ENCODE measurements at regions not wholly inside any gene's neighbourhood (a gene's known extent, or its start where the extent isn't known, plus 50 kb on each side); places are given as distances from the start of the nearest gene placed in this dataset.

GRCh38 chr5:120738568-120738967, 274.5 kb downstream of the PRR16 start:
- DNase-seq = no peak

- no peak for DNase-seq
Measured at GRCh38 chr5:120740989-120741388, 276.9 kb downstream of the PRR16 start.

DNA sequence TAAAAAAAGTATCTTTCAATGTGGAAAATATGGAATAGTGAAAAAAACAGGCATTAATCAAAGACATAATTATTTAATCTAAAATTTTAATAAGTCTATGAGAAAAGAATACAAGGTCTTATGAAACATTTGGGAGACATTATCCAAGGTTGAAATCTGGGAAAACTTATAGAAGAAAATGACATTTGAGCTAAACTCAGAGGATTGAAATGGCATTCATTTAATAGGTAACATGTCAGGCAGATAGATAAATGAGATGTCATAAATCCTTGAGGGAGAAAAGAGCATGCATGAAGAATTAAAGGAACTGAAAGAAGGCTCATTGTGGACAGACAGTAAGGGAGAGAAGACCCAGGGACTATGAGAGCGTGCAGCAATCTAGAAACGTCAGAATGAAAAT, 284.4 kb downstream of the PRR16 start:
- DNase-seq = no peak

GRCh38 chr5:120749737-120750136, 285.6 kb downstream of the PRR16 start:
- peak; percentile 28 for DNase-seq

DNA sequence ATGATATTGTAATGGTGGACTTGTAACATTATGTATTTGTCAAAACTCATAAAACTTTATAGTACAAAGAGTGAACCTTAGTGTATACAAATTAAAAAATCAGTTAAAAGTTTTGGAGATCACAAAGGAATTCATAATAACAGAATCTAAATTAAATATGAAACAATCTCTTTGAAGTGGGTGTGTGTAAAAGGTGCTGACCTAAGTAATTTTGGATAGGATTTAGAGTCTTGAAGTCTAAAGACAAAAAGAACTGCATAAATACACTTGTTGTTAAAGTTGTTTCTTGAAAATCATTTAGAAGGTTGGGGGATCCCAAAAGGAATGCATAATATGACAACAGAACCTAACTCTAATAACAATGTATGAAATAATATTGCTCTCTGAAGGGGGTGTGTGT, 295.5 kb downstream of the PRR16 start:
- DNase-seq = no peak

- no peak for DNase-seq
Measured at GRCh38 chr5:120761986-120762385, 297.9 kb downstream of the PRR16 start.

- no peak for DNase-seq
Measured at GRCh38 chr5:120765189-120765588, 301.1 kb downstream of the PRR16 start.

DNA sequence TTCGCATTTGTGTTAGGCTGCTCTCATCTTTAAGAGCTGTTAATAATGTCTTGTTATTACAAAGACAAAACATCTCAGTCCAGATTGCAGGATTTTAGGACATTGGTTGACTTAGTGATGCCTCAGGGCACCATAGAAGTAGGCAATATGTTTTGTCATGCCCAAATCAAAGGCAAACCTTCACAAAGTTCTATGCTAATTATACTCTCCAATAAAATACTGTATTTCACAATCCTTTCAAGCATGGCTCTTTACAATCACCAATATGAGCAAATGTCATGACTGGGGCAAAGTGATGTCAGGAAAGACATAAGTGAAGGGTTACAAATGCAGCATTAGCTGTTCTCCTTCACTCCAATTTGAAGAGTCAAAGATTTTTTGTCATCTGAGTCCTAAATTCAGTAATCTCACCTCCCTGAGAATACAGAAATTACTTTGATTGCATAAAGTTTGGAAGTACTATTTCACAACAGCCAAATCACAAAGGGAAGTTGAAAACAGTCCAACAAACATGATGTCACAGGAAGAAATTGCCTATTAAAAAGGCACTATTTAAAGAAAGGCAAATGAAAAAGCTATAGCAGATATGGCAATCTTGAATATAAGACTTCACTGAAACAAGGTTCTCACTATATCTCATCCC, 303.2 kb downstream of the PRR16 start:
- DNase-seq = no peak

DNA sequence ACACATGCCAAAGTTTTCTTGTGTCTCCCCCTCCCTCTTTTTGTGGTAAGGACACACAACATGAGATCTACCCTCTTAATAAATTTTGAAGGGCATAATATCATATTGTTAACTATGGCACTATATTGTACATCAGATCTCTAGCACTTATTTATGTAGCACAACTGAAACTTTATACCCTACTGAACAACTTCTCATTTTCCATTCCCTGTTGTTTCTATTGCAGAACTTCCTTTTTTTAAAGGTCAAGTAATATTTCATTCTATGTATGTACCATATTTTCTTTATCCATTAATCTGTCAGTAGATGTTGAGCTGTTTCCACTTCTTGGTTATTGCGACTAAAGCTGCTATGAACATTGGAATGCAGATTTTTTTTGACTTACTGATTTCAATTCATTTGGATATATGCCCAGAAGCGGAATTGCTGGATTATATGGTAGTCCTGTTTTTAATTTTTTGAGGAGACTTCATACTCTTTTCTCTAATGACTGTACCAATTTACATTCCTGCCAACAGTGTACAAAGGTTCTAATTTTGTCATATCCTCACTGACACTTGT, 305.3 kb downstream of the PRR16 start:
- no peak for DNase-seq

- DNase-seq = no peak
Measured at GRCh38 chr5:120771202-120771601, 307.1 kb downstream of the PRR16 start.

GRCh38 chr5:120778491-120779484, 314.7 kb downstream of the PRR16 start:
- no peak for DNase-seq

DNA sequence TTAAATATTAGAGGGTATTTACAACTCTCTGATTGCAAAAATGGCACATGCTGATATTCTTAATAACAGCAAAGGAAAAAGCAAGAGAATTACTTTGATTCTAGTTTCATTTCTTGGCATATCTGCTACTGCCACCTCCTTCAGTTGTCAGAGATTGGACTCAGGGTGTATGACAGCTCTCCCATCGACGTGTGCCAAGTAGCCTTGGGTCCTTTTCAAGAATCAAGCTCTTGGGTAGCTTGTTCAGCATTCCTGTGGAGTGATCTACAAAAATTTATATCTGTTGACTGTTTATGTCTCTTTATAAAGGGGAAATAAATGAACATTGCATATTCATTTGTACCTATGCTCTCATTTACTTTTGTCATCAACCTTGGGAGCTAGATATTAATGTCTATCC, 315.6 kb downstream of the PRR16 start:
- DNase-seq = no peak

GRCh38 chr5:120788481-120788880, 324.4 kb downstream of the PRR16 start:
- no peak for DNase-seq

- DNase-seq = no peak
Measured at GRCh38 chr5:120789918-120790317, 325.8 kb downstream of the PRR16 start.

- DNase-seq = peak; percentile 30
Measured at GRCh38 chr5:120790339-120790738, 326.2 kb downstream of the PRR16 start.

DNA sequence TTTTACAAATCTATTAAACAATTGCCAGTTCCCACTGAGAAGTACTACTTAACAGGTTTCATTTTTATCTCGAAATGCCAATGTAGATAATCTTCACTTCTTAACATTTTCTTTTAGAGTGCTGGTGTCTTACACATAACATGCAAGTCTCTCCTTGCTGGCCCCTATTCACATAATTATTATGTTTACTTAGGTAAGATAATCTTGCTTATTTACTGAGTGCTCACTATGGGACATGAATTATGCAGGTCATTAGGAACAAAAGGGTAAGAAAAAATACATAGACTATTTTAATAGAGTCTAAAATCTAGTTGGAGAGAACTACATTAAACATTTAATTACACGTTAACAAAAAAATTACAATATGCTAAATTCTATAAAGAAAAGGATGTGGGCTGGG, 328.4 kb downstream of the PRR16 start:
- DNase-seq = no peak

- DNase-seq = no peak
Measured at GRCh38 chr5:120794121-120794520, 330.0 kb downstream of the PRR16 start.

DNA sequence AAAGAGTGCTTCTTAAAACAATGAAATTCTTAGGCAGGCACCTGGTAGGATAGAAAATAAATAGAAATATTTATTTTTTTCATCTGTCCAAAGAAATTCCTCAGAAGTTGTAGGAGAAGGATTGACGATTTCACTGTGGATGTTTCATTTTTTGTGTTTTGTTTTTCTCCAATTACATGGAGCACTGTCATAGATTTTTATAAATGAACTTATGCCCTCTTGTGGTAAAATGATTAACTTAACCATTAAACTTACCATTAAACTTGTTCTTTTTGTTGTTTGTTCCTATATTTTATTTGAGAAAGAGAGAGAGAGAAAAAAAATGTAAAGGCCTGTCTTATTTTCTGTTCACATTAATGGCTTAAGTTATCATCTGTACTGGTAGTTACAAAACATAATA, 339.2 kb downstream of the PRR16 start:
- peak; percentile 57 for DNase-seq

GRCh38 chr5:120805131-120805530, 341.0 kb downstream of the PRR16 start:
- DNase-seq = no peak

DNA sequence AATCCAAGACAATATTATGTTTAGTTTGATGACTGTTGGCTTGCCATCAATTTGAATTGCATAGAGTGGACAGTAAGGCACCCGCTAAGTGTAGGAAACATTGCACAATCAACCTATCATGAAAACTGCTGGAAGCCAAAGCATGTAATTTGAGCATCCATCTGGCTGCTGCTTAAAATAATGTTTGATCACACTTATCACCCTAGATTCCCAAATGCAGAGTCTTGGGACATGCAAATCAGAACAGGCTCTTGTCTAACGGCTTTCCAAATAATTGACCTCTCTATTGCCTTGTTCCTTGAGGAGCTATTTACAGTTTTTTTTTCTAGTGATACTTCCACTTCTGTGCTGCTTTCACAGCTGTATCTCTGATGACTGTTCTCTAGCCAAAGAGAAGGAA, 342.1 kb downstream of the PRR16 start:
- DNase-seq = no peak

DNA sequence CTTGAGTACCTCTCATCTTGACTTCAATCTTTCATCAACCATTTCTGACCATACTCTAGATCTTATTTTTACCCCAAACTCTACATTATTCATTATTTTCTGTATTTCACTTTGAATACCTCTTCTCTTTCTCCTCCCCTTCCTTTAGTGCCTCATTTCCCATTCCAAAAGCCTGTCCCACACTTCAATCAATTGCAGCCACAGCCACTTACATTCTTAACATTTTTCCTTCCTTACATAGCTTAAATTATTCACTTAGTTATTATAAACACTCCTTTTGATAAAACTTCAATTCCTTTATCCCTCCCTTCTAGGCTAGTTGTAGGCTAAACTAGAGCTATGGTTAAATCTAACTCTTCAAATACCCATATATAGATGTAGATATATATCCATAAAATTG, 344.0 kb downstream of the PRR16 start:
- DNase-seq = no peak

DNA sequence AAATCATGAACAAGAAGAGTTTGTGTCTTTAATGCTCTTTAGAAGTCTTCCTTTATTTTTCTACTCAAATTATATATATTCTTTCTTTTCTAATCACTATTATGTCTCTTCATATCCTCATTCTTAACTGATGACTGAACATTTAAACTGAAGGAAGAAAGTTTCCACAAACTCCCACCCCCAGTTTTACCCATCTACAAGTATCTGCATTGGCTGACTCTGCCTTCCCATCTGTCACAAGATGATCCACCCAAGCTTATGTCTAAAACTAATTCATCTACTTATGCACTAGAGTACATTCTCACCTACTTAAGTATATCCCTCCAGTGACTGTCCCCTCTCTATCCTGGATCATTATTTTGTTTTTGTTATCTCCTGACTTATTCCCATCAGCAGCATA, 344.5 kb downstream of the PRR16 start:
- DNase-seq = no peak

GRCh38 chr5:120813551-120813950, 349.5 kb downstream of the PRR16 start:
- no peak for DNase-seq
